GM19238 (cell line): ENCODE measurements at regions not wholly inside any gene's neighbourhood (a gene's known extent, or its start where the extent isn't known, plus 50 kb on each side); places are given as distances from the start of the nearest gene placed in this dataset.

Experiments used
- DNase-seq: peaks from one replicate; pipeline ENCODE4 v3.0.0; 2011; ENCODE audit warnings: low spot score; ENCODE audit not compliant: insufficient read length

DNA sequence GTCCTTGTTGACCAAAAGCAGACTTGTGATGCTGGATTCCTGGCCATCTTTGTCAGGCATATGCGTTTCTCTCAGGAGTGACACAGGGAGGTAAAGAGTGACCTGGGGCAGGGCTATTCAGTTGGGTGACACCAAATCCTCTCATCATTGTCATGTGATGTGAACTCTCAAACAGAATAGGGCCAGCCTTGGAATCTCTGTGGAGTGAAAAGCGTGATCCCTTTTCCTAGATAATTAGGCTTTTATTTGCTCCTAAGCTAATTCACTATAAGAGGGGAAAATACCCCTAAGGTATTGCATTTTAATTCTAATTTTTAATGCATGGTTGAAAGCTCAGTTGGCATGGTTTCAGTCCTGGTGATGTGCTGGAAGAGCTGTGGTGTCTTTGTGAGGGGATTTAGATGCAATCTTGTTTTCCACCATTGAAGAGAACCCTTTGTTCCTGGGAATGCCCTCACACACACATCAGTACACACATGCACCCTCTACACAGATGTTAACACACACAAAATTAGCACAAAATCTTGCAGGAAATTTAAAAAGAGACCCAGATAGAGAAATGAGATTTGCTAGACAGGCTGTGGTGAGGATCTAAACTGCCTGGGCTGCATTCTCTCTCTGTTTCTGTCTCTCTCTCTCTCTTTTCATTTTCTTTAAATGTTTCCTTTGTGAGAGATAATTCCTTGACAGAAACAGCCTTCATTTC lies 349.9 kb downstream of the TSN start:
- no peak for DNase-seq

DNA sequence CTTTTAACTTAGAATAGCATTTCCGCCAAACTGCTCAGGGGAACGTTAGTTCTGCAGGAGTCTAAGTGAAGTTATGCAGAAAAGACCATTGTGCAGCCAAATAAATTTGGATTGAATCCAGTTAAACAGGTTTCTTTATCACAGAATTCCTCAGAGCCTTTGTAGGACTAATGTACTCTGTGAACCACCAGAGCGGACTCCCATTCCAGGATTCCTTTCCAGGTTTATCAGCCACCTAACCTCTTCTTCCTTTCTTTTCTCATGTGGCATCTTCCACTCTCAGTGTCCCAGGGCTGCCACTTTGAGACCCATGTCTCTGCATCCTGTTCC lies 350.4 kb downstream of the TSN start:
- no peak for DNase-seq

DNA sequence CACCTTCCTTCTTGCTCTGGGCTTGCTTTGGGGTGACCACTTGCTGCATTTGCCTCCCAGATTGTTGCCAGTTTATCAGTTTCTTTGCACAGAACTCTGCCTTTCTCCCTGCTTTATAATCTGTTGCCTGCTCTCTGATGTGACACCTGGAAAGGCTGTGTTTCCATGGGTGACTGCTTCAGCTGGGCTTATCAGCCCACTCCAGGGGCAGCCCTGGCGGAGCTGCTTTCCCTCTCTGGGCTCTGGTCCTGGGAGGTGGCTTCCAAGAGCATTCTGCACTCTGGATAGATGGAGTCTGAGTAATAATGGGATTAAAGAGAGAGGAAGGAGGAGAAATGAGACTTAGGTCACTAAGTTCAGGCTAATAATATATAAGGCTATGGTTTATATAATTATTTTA lies 352.7 kb downstream of the TSN start:
- no peak for DNase-seq

DNA sequence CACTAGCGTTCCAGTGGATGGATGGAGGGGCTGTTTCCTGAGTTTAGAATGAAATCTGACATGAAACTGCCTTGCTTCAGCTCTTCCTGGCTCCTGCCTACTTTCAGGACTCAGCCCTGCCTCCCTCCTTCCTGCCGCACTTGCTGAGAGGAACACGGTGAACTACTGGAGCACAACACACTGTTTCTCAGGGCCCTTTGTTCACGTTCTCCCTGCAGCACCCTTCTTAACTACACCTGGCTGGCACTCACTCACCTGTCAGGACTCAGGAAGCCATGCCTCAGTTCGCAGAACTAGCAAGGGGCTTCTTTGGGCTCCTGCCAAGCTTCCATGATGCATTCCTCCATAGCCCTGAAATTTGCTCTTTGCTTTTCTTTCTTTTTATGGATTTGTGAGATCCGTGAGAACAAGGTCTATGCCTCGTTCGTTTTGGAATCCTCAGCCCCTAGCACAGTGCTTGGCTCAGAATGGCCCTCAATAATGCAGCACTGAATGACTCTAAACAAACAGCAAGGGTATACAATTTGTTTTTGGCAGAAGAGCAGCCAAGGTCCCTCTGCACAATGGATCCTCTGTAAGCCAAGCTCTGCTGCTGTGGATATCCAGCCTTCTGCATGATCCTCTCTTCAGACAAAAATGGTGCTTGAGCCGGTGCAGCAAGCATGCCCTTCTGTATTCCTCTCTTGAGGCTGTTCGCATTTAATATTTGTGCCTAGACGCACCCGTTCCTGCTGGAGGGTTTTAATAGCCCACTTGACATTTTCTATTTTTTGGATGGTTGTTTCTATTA lies 357.0 kb downstream of the TSN start:
- DNase-seq = no peak

DNA sequence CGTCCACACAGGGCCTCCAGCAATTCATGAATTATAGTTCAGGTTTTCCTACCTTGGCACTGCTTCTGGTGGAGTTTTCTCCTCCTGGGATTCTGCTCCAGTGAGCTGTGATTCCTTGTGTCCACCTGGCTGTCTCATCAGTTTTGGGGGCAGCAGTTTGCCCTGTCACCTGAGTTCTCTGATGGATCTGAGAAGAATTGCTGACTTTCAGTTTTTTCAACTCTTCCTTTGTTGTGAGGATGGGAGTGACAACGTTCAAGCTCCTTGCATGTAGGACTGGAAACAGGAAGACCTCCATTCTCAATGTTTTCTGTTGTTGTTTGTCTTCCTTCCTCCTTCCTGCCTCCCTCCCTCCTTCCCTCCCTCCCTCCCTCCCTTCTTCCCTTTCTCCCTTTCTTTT lies 359.0 kb downstream of the TSN start:
- DNase-seq = no peak

DNA sequence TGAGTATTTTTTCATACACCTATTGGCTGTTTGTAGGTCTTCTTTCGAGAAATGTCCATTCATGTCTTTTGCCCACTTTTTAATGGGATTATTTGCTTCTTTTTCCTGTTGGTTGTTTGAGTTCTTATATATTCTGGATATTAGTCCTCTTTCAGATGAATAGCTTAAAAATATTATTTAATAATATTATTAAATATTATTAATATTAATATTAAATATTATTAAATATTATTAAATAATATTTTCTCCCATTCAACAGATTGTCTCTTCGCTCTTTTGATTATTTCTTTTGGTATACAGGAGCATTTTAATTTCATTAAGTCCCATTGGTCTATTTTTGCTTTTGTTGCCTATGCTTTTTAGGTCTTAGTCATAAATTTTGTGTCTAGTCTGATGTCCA lies 361.9 kb downstream of the TSN start:
- no peak for DNase-seq

DNA sequence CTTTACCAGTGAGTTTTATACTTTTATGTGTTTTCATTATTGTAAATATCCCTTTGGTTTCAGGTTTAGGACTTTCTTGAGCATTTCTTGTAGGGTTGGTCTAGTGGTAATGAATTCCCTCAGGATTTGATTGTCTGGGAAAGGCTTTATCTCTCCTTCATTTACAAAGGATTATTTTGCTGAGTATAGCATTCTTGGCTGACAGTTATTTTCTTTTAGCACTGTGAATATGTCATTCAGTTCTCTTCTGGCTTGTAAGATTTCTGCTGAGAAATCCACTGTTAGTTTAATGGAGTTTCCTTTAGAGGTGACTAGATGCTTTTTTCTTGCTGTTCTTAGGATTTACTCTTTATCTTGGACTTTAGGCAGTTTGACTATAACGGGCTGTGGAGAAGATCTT lies 373.9 kb downstream of the TSN start:
- DNase-seq = no peak

DNA sequence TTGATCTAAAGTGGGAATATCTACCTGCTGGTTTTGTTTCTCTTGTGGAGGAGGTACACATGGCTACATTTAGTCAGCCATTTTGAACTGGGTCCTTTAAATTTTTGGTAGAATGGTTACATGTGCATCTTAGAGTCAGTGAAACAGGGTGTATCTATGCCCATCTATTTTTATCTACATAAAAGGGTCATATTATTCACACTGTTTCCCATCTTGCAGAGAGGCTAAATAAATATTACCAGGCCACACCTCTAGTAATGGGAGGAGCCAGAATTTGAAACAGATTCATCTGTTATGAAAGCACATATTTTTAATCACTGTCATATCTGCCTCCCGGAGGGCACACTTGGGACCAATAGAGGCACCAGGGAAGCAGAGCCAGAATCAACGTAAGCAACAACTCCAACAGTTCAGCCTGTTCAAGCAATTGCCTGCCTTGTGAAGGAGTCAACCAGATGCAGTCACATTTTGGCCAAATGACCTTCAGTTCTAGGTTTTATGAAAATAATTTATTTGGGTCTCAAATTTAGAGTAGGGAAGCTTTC lies 376.8 kb downstream of the TSN start:
- DNase-seq = no peak

DNA sequence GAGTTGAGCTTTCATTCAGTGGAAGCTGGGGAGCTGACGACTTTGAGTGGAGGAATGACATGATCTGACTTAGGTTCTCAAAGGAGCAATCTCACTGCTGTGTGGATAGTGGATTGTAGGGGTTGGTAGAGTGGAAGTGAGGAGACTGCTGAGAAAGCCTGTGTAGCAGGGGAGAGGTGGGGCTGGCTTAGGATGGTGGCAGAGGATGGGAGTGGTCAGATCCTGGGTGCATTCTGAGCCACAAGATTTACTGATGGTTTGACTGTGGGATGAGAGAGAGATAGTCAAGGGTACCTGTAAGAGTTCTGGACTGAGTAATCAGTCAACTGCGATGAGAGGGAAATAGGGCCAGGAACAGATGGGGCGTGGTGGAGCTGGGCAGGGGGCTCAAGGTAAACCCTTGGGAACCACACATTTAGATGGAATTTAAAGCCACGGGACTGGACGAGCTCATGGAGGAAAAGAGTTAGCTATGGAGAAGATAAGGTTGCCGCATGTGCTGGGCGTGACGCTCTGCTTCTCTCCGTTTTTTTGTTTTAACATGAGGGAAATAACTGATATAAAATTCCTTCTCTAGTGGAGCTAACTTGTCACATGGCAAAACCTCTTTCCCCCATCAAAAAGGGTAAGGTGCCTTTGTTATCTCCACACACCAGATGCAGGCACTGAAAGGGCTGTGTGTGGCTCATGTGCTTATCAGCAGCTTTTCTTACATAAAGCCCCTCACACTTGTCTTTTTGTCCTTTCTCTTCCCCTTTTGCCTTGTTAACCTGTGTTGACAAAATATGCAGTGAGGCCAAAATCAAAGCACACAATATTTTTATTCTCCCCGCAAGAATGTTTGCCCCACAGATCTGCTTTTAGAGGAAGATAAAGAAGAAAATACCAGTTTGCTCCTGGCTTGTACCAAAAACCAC lies 379.8 kb downstream of the TSN start:
- DNase-seq = no peak

DNA sequence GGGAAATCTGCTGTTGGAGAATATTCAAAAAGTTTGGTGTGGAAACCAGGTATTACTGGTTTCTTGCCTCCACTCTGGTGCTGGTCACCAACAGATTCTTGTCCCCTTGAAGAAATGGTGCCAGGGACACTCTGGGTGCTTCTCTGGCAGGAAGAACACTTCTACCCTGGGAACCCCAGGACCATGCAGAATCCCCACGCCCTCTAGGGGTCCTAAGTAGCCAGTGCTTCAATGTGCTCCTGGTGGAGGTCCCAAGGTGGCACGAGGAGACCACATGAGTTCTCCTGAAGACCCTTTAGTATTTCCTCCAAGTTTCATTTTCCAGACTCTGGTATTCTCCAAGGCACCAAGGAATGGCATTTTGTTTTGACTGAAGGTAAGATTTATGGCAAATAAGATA lies 380.6 kb downstream of the TSN start:
- no peak for DNase-seq

DNA sequence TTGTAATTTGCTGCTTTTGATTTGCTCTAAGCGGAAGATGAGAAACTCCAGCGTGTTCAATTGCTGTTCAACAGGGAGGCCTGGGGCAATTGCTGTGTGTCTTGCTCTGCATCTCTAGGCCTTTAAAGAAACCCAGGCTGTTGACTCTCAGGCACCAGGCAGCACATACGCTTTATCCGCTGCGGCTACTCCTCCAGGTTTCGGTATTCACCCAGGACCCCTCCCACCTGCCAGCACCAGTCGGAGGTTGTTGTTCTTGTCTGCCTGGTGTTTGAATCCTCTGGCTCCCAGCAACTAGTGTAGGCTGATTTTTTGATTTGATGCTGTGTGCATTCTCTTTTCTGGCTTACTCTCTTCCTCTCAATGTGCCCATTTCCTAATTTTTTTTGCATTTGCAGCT lies 383.1 kb downstream of the TSN start:
- DNase-seq = no peak

DNA sequence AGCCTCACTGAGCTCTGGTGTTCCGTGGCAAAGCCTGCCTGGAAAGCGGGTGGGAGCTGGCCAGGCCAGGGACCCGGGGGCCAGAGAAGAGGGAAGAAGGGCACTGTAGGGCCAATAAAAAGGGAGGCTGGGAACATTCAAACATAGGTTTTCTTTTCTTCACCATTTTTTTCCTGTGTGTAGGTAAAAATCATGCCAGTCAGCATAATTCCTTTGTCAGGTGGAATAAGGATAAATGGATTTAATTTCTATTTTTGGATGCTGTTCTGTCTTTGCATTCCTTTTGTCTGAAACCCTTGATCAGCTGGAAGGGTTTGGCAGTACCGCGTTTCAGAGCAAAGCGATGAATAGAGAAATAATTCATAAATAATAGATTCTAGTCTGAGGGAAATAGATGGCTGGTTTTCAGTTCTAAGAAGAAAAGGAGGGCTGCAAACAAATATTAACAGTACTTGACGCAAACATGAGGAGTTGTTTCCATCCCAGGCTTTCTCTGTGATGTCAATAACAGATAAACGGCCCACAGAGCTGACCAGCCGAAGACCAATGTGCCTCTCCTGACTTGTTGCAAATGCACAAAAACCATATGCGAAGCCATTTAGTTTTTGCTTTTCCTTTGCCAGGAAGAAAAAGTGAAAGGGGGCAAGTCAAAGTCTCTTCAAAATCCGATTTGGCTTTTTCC lies 384.4 kb downstream of the TSN start:
- no peak for DNase-seq

DNA sequence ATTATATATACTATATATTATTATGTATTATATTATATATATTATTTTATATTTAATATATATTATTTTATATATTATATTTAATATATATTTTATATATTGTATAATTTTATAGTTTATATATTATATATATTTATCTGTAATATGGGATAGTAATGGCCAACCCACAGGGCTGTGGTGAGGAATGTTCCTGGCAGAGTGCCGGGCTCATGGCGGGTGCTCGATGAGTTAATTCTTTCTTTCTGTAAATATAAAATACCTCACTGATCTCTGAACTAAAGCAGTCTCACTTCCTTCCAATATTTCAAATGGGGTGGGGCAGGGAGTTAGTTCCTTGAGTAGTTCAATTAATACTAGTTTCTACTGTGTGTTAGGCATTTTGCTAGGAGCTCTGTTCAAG lies 389.4 kb downstream of the TSN start:
- DNase-seq = no peak

DNA sequence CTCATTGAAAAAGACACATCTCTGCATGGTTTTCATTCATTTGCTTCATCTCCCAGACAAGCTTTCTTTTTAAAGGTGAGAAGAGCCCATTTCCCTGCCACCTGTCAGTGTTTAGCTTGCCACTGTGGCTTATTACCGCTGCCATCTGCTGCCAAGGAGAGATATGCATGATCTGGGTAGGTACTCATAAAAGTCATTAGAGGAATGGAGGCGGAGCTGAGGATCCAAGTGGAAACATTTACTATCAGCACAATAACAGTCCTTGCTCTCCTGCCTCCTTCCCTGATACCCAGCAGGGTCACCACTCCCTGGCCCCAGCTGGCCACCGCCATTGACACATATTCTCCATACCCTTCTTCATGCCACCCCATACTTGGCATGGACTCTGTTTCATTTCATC lies 390.4 kb downstream of the TSN start:
- DNase-seq = no peak

DNA sequence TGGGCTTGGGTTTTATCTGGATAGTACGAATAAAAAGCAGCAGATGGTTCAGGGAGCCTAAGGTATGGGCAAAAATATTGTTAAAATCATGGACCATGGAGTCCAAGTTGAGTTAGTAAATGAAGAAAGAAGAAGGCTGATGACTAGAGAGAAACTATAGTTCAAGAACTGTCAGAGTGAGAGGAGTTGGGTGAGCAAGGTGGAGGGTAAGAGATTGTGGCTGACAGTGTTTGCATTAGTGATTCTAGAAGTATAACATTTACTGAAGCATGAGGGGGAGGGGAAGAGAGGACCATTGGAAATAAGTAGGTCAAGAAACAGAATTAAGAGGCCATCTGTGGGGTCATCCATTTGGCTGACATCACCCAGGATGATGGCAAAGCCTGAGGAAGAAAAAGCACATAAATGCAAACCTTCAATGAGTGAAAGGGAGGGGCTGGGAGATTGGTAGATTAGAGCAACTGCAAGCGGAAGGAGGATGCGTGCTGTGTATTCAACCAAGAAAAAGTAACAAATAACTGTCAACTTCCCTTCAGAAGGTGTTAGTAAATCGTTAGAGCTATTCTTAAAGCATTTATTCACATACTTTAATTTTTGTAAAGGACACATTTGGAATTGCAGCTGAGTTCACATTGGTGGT lies 392.8 kb downstream of the TSN start:
- no peak for DNase-seq

DNA sequence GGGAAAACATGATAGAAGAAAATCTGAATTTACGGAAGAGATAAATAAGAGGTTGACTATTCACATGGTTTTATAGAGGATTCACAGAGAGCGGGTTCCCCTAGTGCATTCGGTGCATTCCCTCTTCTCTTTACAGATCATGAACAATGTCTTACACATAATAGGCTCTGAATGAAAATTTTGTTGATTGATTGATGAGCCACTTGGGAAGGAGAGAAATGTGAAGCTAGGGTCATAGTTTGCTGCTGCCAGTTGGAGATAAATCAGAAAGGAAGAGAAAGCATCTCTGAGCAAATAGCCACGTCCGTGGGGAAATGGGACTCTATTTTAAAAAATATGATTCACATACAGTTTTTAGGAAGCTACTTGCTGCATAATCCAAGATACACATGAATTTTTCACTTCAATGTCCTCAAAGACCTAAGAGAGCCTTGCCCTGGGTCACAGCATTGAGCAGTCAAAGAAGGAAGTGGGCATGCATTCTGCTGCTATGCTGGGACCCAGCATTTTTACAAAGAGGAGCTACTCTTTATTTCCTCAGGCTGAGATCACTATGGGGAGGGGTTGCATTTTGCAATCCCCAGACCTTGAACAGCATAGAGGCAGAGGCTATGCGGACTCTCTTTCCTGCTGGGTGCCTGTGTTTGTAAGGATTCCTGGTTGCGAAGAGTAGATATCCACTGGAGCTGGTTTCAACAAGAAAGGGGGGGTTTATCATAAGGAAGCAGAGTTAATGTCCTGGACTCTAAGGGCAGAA lies 395.3 kb downstream of the TSN start:
- DNase-seq = no peak

DNA sequence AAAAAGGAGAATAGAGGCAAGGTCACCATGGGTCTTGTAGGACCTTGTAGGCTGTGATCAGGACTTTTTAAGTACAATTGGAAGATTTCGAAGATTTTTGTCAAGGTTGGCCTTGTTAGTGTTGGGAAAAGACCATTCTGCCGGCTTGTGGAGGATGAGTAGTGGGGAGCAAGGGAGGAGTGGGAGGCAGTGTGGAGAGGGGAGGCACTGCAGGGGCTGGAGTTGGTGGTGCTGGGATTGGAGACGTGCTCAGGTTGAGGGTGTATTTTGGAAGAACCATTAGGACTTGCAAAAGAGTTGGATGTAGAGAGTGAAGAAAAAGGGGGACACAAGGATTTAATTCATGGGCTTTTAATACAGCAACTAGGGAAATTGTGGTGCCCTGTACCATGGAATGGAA lies 397.1 kb downstream of the TSN start:
- no peak for DNase-seq

DNA sequence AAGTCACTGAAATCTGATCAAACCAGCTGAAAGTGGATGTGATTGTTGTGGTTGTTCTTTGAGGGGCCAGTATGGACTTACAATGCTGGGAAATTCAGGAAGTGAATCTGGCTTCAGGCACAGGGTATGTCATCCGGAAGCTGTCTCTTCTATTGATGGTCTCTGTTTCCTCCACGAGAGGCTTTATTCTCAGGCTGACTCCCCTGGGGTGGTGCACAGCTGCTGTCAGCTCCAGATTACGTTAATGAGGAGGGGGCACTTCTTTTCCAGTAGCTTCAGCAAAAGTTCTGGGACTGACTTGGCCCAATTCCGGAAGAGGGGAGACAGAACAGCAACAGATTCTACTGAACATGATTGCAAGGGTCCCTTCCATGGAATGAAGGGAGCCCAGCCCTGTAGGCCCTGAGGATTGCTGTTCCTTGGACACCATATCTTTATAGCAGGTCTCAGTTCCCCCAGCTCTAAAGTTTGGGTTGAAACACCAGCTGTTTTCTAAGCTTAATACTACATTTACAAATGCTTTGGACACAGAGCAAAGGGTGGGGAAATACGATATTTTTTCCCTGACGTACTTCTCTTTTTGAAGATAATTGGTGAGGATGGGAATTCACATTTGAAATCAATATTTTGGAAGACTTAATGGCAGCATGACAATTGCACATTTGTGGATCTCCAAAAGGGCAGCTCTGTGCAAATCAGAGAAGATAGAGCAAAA lies 400.9 kb downstream of the TSN start:
- DNase-seq = no peak

DNA sequence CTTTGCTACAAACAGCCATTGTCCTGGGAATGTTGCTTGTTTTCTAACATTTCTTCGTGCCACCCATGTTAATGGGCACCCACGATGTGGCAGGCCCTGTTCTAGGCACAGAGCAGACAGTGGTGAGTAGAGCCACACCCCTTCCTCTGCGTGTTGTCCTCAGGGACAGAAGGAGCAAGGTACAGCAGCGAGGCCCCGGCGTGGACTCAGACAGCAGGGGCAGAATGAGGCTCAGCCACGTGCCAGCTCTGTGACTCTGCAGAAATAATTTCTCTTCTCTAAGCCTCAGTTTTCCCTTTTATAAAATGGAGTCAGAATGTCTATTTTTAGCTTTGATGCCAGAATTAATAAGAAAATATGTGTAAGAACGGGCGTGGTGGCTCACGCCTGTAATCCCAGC lies 401.7 kb downstream of the TSN start:
- no peak for DNase-seq

DNA sequence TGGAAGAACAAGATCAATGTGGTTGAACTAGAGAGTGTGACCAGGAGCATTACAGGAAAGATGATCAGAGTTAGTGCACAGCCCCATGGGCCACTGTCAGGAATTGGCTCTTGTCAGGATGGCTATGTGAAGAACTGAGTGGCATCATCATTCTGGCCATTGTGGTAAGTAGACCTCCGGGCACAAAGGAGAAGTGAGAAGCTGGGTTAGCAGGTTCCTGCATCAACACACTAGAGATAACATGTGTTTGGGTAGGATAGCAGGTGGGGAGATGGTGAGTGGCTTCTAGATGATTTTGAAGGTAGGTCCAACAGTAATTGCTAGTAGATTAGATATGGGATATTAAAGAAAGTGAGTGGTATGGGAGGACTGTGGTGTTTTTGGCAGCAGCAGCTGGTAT lies 408.2 kb downstream of the TSN start:
- DNase-seq = no peak
